ENCODE measurements at regions not wholly inside any gene's neighbourhood (a gene's known extent, or its start where the extent isn't known, plus 50 kb on each side); places are given as distances from the start of the nearest gene placed in this dataset.
"Not testable (repeated sequence)": the region's sequence is repeated elsewhere in the genome, so short reads cannot be mapped to it uniquely, and the experiment has no call there.

DNA sequence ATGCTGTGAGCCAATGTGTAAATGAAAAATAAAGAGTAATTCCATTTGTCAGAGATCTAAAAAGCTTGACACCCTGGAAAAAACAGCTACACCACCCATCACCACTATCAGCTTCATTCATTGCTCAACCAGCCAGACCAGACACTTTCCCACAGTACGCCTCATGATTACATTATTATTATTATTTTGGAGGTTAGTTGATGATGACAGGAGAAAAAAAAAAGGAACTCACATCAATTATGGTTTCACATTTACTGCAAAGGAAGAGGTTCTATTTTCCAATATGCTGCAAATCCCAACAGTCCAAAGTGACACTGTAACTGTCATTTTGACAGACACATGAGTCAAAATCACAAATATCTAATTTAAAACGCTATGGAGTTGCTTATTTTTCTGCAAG, 134.7 kb upstream of the TSC22D2 start:
- TF ChIP-seq POLR2A (IDR thresholded peaks at IDR 0.05; ENCODE audit: low read depth): no peak
- no peak for TF ChIP-seq EP300 (IDR thresholded peaks at IDR 0.05)
- TF ChIP-seq, protein P1, sequence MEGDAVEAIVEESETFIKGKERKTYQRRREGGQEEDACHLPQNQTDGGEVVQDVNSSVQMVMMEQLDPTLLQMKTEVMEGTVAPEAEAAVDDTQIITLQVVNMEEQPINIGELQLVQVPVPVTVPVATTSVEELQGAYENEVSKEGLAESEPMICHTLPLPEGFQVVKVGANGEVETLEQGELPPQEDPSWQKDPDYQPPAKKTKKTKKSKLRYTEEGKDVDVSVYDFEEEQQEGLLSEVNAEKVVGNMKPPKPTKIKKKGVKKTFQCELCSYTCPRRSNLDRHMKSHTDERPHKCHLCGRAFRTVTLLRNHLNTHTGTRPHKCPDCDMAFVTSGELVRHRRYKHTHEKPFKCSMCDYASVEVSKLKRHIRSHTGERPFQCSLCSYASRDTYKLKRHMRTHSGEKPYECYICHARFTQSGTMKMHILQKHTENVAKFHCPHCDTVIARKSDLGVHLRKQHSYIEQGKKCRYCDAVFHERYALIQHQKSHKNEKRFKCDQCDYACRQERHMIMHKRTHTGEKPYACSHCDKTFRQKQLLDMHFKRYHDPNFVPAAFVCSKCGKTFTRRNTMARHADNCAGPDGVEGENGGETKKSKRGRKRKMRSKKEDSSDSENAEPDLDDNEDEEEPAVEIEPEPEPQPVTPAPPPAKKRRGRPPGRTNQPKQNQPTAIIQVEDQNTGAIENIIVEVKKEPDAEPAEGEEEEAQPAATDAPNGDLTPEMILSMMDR (IDR thresholded peaks at IDR 0.05): no peak
- TF ChIP-seq POLR2AphosphoS5 (IDR thresholded peaks at IDR 0.05): no peak
- 69% methylated on average over 2 of the region's 2 CpGs for WGBS
- Histone ChIP-seq H3K27me3 (no peaks in the 10 kb centered on the region), H3K4me1 (peaks cover 0 to 4% (median 0%) of the 10 kb centered on the region in 4 donors), H3K9me3 (no peaks in the 10 kb centered on the region), H3K27ac (replicated peaks in 1 of 4) (no peak overlapping the region), H3K36me3 (no peaks in the 10 kb centered on the region), H3K4me3 (no peak overlapping the region)
- intact Hi-C loops (cut with DNase I): no loop called here
- no peak for DNase-seq (ENCODE audit: extremely low spot score)

DNA sequence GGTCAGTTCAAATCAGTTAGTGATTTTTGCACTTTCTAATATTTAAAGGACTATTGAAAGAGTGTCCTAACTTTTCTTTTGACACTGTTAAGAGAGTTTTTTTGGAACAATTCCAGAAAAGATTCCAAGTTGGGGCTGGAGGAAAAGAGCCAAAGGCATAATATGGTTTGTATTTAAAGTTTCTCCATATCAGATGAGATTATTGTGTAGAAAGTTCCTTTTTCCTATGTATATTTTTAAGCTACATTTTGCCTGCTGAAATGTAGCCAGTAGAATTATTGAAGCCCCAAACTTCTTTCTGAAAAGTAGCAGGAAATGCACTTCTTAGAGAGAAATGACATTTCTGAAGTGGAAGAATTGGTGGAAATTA, 136.5 kb upstream of the TSC22D2 start:
- Histone ChIP-seq H3K27me3 (no peaks in the 10 kb centered on the region), H3K9me3 (no peaks in the 10 kb centered on the region), H3K4me1 (peaks cover 0 to 4% (median 0%) of the 10 kb centered on the region in 4 donors), H3K36me3 (no peaks in the 10 kb centered on the region), H3K27ac (replicated peaks in 1 of 4) (no peak overlapping the region), H3K4me3 (no peak overlapping the region)
- no peak for DNase-seq (ENCODE audit: extremely low spot score)
- no peak for TF ChIP-seq POLR2AphosphoS5 (IDR thresholded peaks at IDR 0.05)
- TF ChIP-seq, protein P1 (IDR thresholded peaks at IDR 0.05): no peak
- TF ChIP-seq POLR2A (IDR thresholded peaks at IDR 0.05; ENCODE audit: low read depth): no peak
- no peak for TF ChIP-seq EP300 (IDR thresholded peaks at IDR 0.05)
- intact Hi-C loops (cut with DNase I): no loop called here

DNA sequence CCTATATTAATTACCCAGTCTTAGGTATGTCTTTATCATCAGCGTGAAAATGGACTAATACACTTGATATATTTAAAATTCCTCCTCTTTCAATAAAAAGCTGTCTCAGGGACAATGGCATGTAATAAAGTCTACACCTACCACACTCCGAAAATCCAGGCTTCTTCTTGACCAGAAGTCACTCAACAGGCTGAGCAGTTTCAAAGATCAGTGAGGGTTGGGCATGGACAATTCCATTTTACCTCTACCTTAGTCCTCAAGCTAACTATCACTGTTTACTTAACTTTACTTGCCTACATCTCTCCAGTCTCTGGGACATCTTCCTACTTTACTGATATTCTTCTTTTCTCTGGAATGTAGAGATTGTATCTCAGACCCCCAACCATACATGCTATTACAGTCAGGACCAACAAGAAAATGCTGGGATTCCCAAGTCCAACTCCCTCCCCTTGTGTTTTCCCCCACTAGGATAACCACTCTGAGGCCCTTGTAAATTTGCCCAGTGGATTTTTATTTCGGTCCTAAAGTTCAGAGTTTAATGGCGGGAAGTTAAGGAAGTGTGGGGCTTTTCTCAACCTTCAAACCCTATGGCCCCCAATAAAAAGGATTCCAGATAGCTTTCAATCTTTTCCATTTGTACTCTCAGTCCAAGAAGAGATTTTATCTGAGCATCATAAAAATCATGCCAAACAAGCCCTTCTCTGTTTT, 137.1 kb upstream of the TSC22D2 start:
- DNase-seq (ENCODE audit: extremely low spot score): no peak
- Histone ChIP-seq H3K9me3 (no peaks in the 10 kb centered on the region), H3K27ac (replicated peaks in 1 of 4) (no peak overlapping the region), H3K4me1 (peaks cover 0 to 4% (median 0%) of the 10 kb centered on the region in 4 donors), H3K4me3 (no peak overlapping the region), H3K27me3 (no peaks in the 10 kb centered on the region), H3K36me3 (no peaks in the 10 kb centered on the region)
- intact Hi-C loops (cut with DNase I): no loop called here
- WGBS: 89% methylated on average over 4 of the region's 4 CpGs
- TF ChIP-seq, protein P1 (IDR thresholded peaks at IDR 0.05): no peak
- no peak for TF ChIP-seq EP300 (IDR thresholded peaks at IDR 0.05)
- no peak for TF ChIP-seq POLR2AphosphoS5 (IDR thresholded peaks at IDR 0.05)
- no peak for TF ChIP-seq POLR2A (IDR thresholded peaks at IDR 0.05; ENCODE audit: low read depth)

DNA sequence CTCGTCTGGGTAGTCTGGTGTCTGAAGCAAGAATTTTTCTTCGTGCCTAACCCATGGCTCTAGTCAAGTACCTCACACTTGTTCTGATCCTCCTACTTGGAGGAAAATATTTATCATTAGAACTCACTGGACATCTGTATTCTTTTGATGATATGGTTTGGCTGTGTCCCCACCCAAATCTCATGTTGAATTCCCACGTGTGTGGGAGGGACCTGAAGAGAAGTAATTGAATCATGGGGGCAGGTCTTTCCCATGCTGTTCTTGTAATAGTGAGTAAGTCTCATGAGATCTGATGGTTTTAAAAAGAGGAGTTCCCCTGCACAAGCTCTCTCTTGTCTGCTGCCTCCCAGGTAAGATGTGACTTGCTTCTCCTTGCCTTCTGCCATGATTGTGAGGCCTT, 137.7 kb upstream of the TSC22D2 start:
- H3K36me3 ChIP-seq; H3K4me1 ChIP-seq; H3K27me3 ChIP-seq; intact Hi-C loops (cut with DNase I); H3K9me3 ChIP-seq; DNase-seq (ENCODE audit: extremely low spot score); H3K4me3 ChIP-seq; H3K27ac ChIP-seq (replicated peaks in 1 of 4): not testable (repeated sequence)
- WGBS: 88% methylated on average over 3 of the region's 3 CpGs

DNA sequence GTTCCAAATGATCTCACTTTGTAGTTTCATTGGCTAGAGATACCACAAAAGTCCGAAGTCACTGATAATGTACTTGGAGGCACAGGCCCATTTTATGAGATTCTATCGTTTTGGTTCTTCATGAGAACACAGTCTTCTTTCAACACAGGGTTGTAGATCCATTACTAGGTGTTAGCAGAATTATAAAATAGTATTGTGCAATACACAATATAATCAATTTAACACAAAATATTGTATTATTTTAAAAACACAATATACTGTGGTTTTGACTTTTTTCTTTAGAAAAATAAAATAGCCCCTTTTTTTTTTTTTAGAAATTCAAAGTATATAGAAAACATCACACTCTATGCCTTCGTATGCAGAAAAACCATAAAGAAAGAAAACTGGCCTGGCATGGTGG, 138.6 kb upstream of the TSC22D2 start:
- TF ChIP-seq EP300 (IDR thresholded peaks at IDR 0.05) (no peak), POLR2A (IDR thresholded peaks at IDR 0.05; ENCODE audit: low read depth) (no peak), POLR2AphosphoS5 (IDR thresholded peaks at IDR 0.05) (no peak)
- TF ChIP-seq, protein P1 (IDR thresholded peaks at IDR 0.05): no peak
- WGBS: 91% methylated on average over 3 of the region's 3 CpGs
- no peak for DNase-seq (ENCODE audit: extremely low spot score)
- H3K36me3 ChIP-seq: no peaks in the 10 kb centered on the region
- intact Hi-C loops (cut with DNase I): no loop called here
- no peak overlapping the region for H3K27ac ChIP-seq (replicated peaks in 1 of 4)
- H3K4me3 ChIP-seq: no peak overlapping the region
- no peaks in the 10 kb centered on the region for H3K27me3 ChIP-seq
- peaks cover 0 to 15% (median 3%) of the 10 kb centered on the region in 4 donors for H3K4me1 ChIP-seq
- H3K9me3 ChIP-seq: no peaks in the 10 kb centered on the region
